Neural cell (in vitro differentiated cells): ENCODE measurements at regions not wholly inside any gene's neighbourhood (a gene's known extent, or its start where the extent isn't known, plus 50 kb on each side); places are given as distances from the start of the nearest gene placed in this dataset.

Experiments
- EP300 ChIP-seq: fragments of 450-650 bp; conservative IDR thresholded peaks from 2 replicates; pipeline ENCODE4 v1.6.1; 2014; ENCODE audit warnings: antibody characterized with exemption, mild to moderate bottlenecking, moderate library complexity; ENCODE audit not compliant: poor library complexity, severe bottlenecking
- EZH2 ChIP-seq: fragments of 200-600, 300-800 bp; shearing (Covaris generic), sonication (generic); IDR thresholded peaks from 2 replicates; pipeline ENCODE4 v1.6.1; 2014; ENCODE audit warnings: antibody characterized with exemption, low read length, borderline replicate concordance, mild to moderate bottlenecking; ENCODE audit not compliant: insufficient read depth, poor library complexity, severe bottlenecking
- MXI1 ChIP-seq: fragments of 450-650 bp; conservative IDR thresholded peaks from 2 replicates; pipeline ENCODE4 v1.6.1; 2014; ENCODE audit warnings: antibody characterized with exemption, mild to moderate bottlenecking; ENCODE audit not compliant: poor library complexity, severe bottlenecking
- POLR2AphosphoS5 ChIP-seq: IDR thresholded peaks from 2 replicates; pipeline ENCODE4 v1.6.1; 2012
- TAF1 ChIP-seq: IDR thresholded peaks from 2 replicates; pipeline ENCODE4 v1.6.1; 2012; ENCODE audit warnings: low read depth
- TF ChIP-seq, protein P1 (sequence below): fragments of 450-650 bp; IDR thresholded peaks from 2 replicates; pipeline ENCODE4 v1.5.1; 2014; ENCODE audit warnings: antibody characterized with exemption, mild to moderate bottlenecking, moderate library complexity; ENCODE audit not compliant: poor library complexity, severe bottlenecking

DNA sequence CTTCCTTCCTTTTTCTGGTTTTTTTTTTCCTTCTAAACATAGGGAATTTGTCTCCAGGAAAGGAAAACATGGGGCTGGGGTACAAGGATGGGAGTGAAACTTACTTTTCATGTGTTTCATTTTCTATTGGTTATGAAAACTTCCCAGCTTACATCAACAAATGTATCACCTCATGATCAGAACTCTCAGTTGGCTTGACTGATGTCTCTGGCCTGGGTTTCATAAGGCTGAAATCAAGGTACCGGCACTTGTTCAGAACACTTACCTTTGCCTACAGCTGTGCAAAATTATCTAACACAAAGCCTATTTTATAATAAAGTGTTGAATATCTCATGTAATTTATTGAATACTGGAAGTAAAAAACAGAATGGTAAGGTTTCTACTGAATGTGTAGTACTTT is 91.8 kb upstream of the STT3B start:
- no peak for TF ChIP-seq EZH2
- TF ChIP-seq, protein P1, sequence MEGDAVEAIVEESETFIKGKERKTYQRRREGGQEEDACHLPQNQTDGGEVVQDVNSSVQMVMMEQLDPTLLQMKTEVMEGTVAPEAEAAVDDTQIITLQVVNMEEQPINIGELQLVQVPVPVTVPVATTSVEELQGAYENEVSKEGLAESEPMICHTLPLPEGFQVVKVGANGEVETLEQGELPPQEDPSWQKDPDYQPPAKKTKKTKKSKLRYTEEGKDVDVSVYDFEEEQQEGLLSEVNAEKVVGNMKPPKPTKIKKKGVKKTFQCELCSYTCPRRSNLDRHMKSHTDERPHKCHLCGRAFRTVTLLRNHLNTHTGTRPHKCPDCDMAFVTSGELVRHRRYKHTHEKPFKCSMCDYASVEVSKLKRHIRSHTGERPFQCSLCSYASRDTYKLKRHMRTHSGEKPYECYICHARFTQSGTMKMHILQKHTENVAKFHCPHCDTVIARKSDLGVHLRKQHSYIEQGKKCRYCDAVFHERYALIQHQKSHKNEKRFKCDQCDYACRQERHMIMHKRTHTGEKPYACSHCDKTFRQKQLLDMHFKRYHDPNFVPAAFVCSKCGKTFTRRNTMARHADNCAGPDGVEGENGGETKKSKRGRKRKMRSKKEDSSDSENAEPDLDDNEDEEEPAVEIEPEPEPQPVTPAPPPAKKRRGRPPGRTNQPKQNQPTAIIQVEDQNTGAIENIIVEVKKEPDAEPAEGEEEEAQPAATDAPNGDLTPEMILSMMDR: no peak
- TF ChIP-seq EP300: no peak
- TF ChIP-seq POLR2AphosphoS5: no peak
- TF ChIP-seq TAF1: no peak
- TF ChIP-seq MXI1: no peak
